ENCODE measurements at regions not wholly inside any gene's neighbourhood (a gene's known extent, or its start where the extent isn't known, plus 50 kb on each side); places are given as distances from the start of the nearest gene placed in this dataset.

DNA sequence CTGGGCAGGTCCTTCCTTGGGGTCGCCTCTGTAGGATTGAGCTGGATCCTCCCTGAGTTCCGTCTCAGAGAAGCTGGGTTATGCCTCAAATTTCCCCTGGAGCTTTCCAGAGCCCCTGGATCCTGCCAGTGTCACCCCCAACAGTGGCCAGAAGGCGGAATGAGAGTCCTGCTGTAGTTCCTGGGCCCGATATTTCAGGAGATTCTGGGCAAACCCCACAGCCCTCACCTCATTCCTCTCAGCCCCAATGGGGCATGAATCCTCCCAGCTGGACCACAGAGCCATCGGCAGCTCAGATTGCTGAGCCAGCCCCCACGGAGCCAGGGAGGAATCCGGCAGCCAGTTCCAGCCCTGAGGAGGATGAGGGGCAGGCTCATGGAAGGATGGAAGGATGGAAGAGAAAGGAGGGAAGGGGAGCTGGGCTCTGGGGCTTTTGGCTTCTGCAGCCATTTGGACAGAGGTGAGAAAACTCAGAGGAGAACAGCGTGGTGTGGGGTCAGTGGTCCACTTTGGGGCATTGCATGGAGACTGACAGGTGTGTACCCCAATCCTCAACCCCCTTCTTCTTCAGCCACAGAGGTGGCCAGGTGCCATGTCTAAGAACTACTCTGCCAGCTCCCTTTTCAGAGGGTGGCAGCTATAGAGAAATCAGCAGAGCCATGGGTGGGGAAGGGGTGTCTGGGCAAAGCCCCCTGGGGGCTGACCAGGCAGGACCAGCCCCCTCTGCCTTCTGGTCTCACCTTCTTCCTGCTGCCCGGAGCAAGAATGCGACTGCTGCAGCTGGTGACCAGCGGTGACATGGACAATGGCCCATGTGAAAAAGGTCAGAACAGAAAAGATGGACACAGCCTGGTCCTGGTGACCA lies 867.6 kb downstream of the TBC1D22A start:
- DNase-seq (ENCODE audit: low spot score): no peak

DNA sequence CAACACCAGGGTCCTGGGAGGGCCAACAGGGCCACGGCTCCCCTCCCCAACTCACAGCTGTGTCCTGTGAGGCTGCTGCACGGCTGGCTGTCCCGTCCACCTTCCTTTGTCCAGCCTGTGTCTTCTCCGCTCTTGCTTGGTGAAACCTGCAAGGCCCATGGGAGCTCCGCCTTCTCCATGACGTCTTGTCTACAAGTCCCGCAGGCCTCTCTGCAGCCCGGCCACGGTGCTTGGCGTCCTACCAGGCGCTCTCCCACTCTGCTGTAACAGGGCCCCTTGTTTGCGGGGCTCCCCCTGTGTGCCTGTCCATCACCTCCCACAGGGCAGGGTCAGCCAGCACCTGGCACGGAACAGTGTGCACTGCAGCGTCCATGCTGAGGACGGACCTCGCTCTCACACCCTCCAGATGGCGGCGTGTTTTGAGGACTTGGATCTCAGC lies 866.8 kb downstream of the TBC1D22A start:
- no peak for DNase-seq (ENCODE audit: low spot score)

DNA sequence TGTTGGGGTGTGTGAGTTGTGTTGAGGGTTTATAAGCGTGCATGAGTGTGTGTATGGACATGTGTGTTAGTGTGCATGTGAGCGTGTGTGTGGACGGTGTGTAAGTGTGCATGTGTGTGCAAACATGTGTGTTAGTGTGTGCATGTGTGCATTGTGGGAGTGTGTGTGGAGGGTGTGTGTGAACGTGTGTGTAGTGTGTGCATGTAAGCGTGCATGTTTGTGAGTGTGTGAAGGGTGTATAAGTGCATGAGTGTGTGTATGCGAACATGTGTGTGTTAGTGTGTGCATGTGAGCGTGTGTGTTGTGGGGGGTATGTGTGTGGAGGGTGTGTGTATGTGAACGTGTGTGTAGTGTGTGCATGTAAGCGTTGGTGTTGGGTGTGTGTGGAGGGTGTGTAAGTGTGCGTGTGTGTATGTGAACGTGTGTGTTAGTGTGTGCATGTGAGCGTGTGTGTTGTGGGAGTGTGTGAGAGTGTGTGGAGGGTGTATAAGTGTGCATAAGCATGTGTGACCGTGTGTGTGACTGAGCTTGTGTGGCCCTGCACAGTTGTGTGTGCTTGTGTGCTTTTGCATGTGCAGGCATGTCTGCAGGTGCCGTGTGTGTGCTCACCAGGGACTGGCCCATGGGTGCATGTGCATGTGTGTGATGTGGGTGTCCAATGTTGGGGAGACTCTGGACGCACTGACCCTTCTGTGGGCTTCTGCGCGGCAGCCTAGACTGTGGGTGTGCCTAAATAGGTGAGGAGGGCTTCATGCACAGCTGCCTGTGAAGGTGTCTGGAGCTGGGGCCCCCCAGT lies 866.2 kb downstream of the TBC1D22A start:
- no peak for DNase-seq (ENCODE audit: low spot score)

GRCh38 chr22:47627556-47628253 lies 865.3 kb downstream of the TBC1D22A start:
- no peak for DNase-seq (ENCODE audit: low spot score)

- no peak for DNase-seq (ENCODE audit: low spot score)
Measured at GRCh38 chr22:47626428-47627390, 864.3 kb downstream of the TBC1D22A start.

DNA sequence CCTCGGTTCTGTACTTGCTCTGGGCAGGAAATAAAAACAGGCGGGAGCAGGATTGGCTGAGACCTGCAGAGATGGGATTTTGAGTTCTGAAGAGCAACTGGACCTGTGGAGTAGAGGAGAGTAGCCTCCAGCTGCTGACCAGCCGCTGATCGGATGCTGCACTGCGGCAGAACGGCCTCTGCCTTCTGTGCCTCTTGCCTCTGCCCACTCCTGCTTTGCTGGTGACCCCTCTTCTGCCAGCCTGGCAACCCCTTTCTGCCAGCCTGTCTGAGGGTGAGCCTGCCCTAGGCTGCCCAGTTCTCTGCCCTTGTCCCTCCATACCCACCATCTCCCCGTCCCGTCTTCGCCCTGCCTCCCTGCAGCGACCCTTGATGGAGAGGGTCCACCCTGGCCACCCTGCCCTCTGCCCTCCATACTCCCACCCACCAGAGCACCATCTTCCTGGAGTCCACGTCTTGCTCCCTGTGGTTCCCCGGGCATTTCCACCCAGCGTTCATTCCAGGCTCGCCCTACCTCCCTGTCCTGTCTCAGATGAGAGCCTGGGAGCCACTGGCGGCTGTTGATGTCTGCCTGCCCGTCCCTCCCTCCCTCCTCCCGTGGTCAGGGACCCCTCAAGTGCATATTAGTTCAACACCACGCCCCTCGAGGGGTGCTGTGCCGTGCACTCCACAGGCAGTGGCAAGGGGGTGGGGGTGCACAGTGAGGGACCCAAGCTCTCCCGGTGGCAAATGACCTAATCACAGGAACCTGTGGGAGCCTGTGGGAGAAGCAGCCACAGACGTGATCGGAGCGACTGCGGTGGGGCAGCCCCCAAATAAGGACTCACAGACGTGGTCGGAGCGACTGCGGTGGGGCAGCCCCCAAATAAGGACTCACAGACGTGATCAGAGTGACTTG lies 863.3 kb downstream of the TBC1D22A start:
- DNase-seq (ENCODE audit: low spot score): no peak

GRCh38 chr22:47625013-47625385 lies 862.5 kb downstream of the TBC1D22A start:
- no peak for DNase-seq (ENCODE audit: low spot score)

- DNase-seq (ENCODE audit: low spot score): no peak
Measured at GRCh38 chr22:47624252-47625012, 862.0 kb downstream of the TBC1D22A start.

- no peak for DNase-seq (ENCODE audit: low spot score)
Measured at GRCh38 chr22:47623763-47624148, 861.3 kb downstream of the TBC1D22A start.

DNA sequence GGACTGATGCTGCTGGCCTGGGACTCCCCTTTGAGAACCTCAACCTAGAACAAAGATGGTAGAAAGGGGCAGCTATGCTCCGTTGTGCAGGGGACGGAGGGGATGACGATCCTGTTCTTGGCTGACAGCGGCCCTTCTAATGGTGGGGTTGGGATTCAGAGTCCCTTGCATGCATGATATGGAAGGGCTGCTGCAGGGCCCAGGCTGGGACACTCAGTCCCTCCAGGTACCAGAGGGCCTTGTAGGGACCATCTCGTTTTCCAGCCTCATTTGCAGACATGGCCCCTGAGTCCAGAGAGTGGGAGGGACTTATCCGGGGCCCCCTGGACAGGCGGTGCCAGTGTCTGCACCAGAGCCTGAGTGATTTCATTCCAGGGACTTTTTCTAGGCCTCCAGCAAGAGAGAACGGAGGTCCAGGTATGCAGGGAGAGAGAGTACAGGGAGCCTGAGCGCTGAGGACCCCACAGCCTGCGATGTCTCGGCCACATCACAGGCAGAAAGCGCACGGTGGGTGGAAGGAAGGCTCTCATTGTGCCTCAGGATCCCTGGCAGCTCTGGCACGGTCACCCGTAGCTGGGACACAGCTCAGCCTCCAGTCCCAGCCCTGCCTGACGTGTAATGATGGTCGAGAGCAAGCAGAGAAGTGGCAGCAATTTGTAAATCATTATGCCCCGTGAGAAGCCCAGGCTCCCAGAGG lies 860.8 kb downstream of the TBC1D22A start:
- DNase-seq (ENCODE audit: low spot score): no peak

- no peak for DNase-seq (ENCODE audit: low spot score)
Measured at GRCh38 chr22:47622541-47622940, 860.1 kb downstream of the TBC1D22A start.

- no peak for DNase-seq (ENCODE audit: low spot score)
Measured at GRCh38 chr22:47621253-47621652, 858.8 kb downstream of the TBC1D22A start.

- no peak for DNase-seq (ENCODE audit: low spot score)
Measured at GRCh38 chr22:47620391-47620790, 857.9 kb downstream of the TBC1D22A start.

DNA sequence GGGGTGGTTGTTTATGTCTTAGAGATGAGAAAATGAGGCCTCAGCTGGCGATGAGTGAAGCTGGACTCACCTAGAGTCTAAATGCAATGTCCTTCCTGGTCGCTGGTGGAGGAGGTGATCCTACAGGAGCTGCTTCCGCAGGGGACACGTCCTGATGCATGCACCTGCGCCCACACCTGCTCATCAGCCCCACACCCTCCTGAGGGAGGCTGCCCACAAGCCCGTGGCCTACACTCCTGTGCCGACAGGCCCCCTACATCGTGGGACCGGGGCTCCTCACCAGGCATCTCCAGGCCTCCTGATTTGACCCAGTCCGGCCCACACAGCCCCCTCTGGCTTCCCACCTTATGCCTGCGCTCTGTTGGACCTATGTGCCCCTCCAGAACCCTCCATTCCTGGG lies 857.2 kb downstream of the TBC1D22A start:
- DNase-seq (ENCODE audit: low spot score): no peak

DNA sequence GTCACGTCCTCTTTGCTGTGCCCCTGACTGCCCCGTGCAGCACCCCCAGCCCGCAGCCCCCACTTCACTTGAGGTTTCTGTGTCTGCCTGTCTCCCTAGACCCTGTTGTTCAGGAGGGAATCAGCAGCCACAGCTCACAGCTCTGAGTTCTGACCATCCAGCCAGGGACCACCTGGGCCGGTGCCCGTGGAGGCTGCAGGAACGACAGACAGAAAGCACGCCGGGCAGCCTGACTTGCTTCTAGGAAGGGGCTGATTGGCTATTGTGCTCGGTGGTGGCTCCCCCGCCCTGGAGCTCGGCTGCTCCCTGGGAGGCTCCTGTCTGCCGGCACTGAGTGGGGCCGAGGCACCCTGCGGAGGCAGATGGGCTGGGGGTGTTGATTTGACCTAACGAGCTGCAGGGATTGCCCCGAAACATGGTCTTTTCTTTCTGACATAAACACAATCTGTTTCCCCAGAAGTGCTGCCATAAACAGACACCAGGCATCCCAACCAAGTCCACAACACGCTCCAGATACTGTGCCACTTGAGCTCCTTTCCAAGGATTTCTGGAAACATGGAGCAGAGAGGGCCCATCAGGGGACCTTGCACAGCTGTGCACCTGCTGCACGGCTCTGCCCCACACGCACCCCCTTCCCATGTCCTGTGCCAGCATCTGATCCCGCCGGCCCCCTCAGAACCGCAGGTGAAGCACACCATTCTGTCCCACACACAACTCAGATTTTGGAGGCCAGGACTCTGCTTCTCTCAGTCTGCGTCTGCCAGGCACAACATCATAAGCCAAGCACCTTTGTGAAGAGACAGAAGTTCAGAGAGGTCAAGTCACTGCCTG lies 855.9 kb downstream of the TBC1D22A start:
- no peak for DNase-seq (ENCODE audit: low spot score)

GRCh38 chr22:47617186-47617585 lies 854.7 kb downstream of the TBC1D22A start:
- DNase-seq (ENCODE audit: low spot score): no peak

- no peak for DNase-seq (ENCODE audit: low spot score)
Measured at GRCh38 chr22:47616396-47617020, 854.1 kb downstream of the TBC1D22A start.

GRCh38 chr22:47615051-47615450 lies 852.6 kb downstream of the TBC1D22A start:
- DNase-seq (ENCODE audit: low spot score): no peak
